Hepatocyte (in vitro differentiated cells): ENCODE measurements at regions not wholly inside any gene's neighbourhood (a gene's known extent, or its start where the extent isn't known, plus 50 kb on each side); places are given as distances from the start of the nearest gene placed in this dataset.

Experiments used
- DNase-seq: peaks from one replicate; pipeline ENCODE4 v3.0.0-alpha.2; 2016; ENCODE audit warnings: low spot score
- H2AFZ ChIP-seq: fragments of 200-600 bp; sonication (generic); 2 replicates; pipeline ENCODE4 v1.6.0; 2016; ENCODE audit warnings: antibody characterized with exemption, mild to moderate bottlenecking
- H3K27ac ChIP-seq: fragments of 200-600 bp; sonication (generic); 2 replicates; pipeline ENCODE4 v1.5.1; 2016; ENCODE audit warnings: mild to moderate bottlenecking
- H3K27me3 ChIP-seq: fragments of 200-600 bp; sonication (generic); 2 replicates; pipeline ENCODE4 v1.6.1; 2016
- H3K36me3 ChIP-seq: fragments of 200-600 bp; sonication (generic); replicated peaks from 2 replicates; pipeline ENCODE4 v1.5.1; 2016; ENCODE audit warnings: low read depth; ENCODE audit not compliant: insufficient read depth
- H3K4me1 ChIP-seq: fragments of 200-600 bp; sonication (generic); 2 replicates; pipeline ENCODE4 v1.5.1; 2016; ENCODE audit warnings: mild to moderate bottlenecking, moderate library complexity; ENCODE audit not compliant: insufficient read depth
- H3K4me2 ChIP-seq: fragments of 200-600 bp; sonication (generic); 2 replicates; pipeline ENCODE4 v1.6.0; 2016
- H3K4me3 ChIP-seq: fragments of 200-600 bp; sonication (generic); 2 replicates; pipeline ENCODE4 v1.5.1; 2016; ENCODE audit warnings: mild to moderate bottlenecking
- H3K79me2 ChIP-seq: fragments of 200-600 bp; sonication (generic); 2 replicates; pipeline ENCODE4 v1.6.0; 2017; ENCODE audit warnings: mild to moderate bottlenecking
- H3K9me2 ChIP-seq: fragments of 200-600 bp; sonication (generic); replicated peaks from 2 replicates; pipeline ENCODE4 v1.6.0; 2017; ENCODE audit warnings: mild to moderate bottlenecking; ENCODE audit not compliant: insufficient read depth
- H3K9me3 ChIP-seq: fragments of 200-600 bp; sonication (generic); 2 replicates; pipeline ENCODE4 v1.5.1; 2016; ENCODE audit warnings: low read depth, mild to moderate bottlenecking
- H4K20me1 ChIP-seq: fragments of 200-600 bp; sonication (generic); 2 replicates; pipeline ENCODE4 v1.6.0; 2016; ENCODE audit warnings: mild to moderate bottlenecking; ENCODE audit not compliant: insufficient read depth, poor library complexity, severe bottlenecking
- EZH2 ChIP-seq: fragments of 200-600 bp; sonication (generic); IDR thresholded peaks from 2 replicates; pipeline ENCODE4 v1.6.1; 2016; ENCODE audit warnings: antibody characterized with exemption, mild to moderate bottlenecking, borderline replicate concordance
- EZH2phosphoT487 ChIP-seq: fragments of 200-600 bp; sonication (generic); IDR thresholded peaks from one replicate; pipeline ENCODE4 v1.6.1; 2018; ENCODE audit warnings: antibody characterized with exemption, mild to moderate bottlenecking, low read depth, moderate library complexity; ENCODE audit not compliant: unreplicated experiment, severe bottlenecking
- WGBS: methylation state at CpG from one replicate; pipeline ENCODE4 v1.1.6; 2016; ENCODE audit warnings: low lambda C conversion rate; ENCODE audit errors: missing lambda C conversion rate; 5-methylcytosine and 5-hydroxymethylcytosine counted together
- TF ChIP-seq, protein P1 (sequence below): fragments of 200-600 bp; sonication (generic); IDR thresholded peaks from 2 replicates; pipeline ENCODE4 v1.5.1; 2016; ENCODE audit warnings: antibody characterized with exemption, mild to moderate bottlenecking; ENCODE audit not compliant: poor library complexity

- no peak for DNase-seq
- H3K4me2 ChIP-seq: no peak overlapping the region
Measured at GRCh38 chr20:11376420-11376819, 541.3 kb upstream of the BTBD3 start.

GRCh38 chr20:11376998-11377397 lies 540.7 kb upstream of the BTBD3 start:
- Histone ChIP-seq H3K4me2 (no peak overlapping the region), H4K20me1 (no peaks in the 10 kb centered on the region)
- TF ChIP-seq, protein P1, sequence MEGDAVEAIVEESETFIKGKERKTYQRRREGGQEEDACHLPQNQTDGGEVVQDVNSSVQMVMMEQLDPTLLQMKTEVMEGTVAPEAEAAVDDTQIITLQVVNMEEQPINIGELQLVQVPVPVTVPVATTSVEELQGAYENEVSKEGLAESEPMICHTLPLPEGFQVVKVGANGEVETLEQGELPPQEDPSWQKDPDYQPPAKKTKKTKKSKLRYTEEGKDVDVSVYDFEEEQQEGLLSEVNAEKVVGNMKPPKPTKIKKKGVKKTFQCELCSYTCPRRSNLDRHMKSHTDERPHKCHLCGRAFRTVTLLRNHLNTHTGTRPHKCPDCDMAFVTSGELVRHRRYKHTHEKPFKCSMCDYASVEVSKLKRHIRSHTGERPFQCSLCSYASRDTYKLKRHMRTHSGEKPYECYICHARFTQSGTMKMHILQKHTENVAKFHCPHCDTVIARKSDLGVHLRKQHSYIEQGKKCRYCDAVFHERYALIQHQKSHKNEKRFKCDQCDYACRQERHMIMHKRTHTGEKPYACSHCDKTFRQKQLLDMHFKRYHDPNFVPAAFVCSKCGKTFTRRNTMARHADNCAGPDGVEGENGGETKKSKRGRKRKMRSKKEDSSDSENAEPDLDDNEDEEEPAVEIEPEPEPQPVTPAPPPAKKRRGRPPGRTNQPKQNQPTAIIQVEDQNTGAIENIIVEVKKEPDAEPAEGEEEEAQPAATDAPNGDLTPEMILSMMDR: no peak
- TF ChIP-seq EZH2: no peak
- TF ChIP-seq EZH2phosphoT487: no peak

More at GRCh38 chr20:11376420-11376819, 541.3 kb upstream of the BTBD3 start:
- Histone ChIP-seq H3K4me1 (peaks cover 17% of the 10 kb centered on the region), H4K20me1 (no peaks in the 10 kb centered on the region), H3K9me3 (no peaks in the 10 kb centered on the region), H3K27me3 (no peaks in the 10 kb centered on the region), H3K9me2 (no peaks in the 10 kb centered on the region), H3K4me3 (no peak overlapping the region), H3K27ac (peak overlapping the region; percentile 18), H3K36me3 (no peaks in the 10 kb centered on the region), H2AFZ (no peak overlapping the region), H3K79me2 (no peaks in the 10 kb centered on the region)
- TF ChIP-seq EZH2 (no peak), EZH2phosphoT487 (no peak)
- TF ChIP-seq, protein P1: no peak

GRCh38 chr20:11377761-11378160 lies 539.9 kb upstream of the BTBD3 start:
- Histone ChIP-seq H3K27ac (no peak overlapping the region), H3K4me2 (no peak overlapping the region)

More at GRCh38 chr20:11376998-11377397, 540.7 kb upstream of the BTBD3 start:
- DNase-seq: no peak
- H2AFZ ChIP-seq: no peak overlapping the region
- H3K4me3 ChIP-seq: no peak overlapping the region
- H3K27me3 ChIP-seq: no peaks in the 10 kb centered on the region
- peaks cover 17% of the 10 kb centered on the region for H3K4me1 ChIP-seq
- H3K36me3 ChIP-seq: no peaks in the 10 kb centered on the region
- no peaks in the 10 kb centered on the region for H3K9me3 ChIP-seq
- no peaks in the 10 kb centered on the region for H3K9me2 ChIP-seq
- H3K27ac ChIP-seq: peak overlapping the region; percentile 18
- 100% methylated on average over 2 of the region's 2 CpGs for WGBS
- no peaks in the 10 kb centered on the region for H3K79me2 ChIP-seq

More at GRCh38 chr20:11377761-11378160, 539.9 kb upstream of the BTBD3 start:
- Histone ChIP-seq H3K4me1 (peaks cover 17% of the 10 kb centered on the region), H3K9me3 (no peaks in the 10 kb centered on the region), H3K4me3 (no peak overlapping the region), H2AFZ (no peak overlapping the region), H4K20me1 (no peaks in the 10 kb centered on the region), H3K9me2 (no peaks in the 10 kb centered on the region), H3K36me3 (no peaks in the 10 kb centered on the region), H3K79me2 (no peaks in the 10 kb centered on the region), H3K27me3 (no peaks in the 10 kb centered on the region)
- no peak for TF ChIP-seq EZH2
- no peak for TF ChIP-seq EZH2phosphoT487
- TF ChIP-seq, protein P1: no peak
- 100% methylated on average over 2 of the region's 2 CpGs for WGBS
- DNase-seq: no peak
